ENCODE measurements at regions not wholly inside any gene's neighbourhood (a gene's known extent, or its start where the extent isn't known, plus 50 kb on each side); places are given as distances from the start of the nearest gene placed in this dataset.

DNA sequence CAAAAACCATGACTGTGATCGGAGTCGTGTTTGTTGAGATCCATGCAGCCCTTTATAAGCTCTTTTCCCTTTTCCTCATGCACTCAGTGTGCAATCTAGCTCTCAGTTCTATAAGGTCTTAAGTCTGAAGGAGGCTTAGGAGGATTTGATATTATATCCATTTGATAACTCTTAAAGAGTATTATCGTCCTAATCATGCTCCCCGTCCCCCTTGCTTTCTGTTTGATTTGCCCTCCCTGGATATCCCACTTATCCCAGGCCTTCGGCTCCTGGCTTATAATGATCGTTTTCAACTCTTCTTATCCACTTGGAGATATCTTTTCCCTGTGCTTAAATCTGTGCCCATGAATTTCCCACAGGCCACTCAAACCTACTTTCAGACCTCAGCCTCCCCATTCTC lies 1917.7 kb upstream of the PIK3C3 start:
- no peaks in the 10 kb centered on the region for H3K36me3 ChIP-seq (ENCODE audit: control insufficient read depth, insufficient read depth, low read length)
- TF ChIP-seq, protein P1, sequence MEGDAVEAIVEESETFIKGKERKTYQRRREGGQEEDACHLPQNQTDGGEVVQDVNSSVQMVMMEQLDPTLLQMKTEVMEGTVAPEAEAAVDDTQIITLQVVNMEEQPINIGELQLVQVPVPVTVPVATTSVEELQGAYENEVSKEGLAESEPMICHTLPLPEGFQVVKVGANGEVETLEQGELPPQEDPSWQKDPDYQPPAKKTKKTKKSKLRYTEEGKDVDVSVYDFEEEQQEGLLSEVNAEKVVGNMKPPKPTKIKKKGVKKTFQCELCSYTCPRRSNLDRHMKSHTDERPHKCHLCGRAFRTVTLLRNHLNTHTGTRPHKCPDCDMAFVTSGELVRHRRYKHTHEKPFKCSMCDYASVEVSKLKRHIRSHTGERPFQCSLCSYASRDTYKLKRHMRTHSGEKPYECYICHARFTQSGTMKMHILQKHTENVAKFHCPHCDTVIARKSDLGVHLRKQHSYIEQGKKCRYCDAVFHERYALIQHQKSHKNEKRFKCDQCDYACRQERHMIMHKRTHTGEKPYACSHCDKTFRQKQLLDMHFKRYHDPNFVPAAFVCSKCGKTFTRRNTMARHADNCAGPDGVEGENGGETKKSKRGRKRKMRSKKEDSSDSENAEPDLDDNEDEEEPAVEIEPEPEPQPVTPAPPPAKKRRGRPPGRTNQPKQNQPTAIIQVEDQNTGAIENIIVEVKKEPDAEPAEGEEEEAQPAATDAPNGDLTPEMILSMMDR (IDR thresholded peaks at IDR 0.05; ENCODE audit: insufficient read depth, low read length, poor library complexity, severe bottlenecking), result no peak
- no peaks in the 10 kb centered on the region for H3K27me3 ChIP-seq (replicated peaks; ENCODE audit: control insufficient read depth, insufficient read depth, low read length)
- no peak overlapping the region for H3K4me3 ChIP-seq (replicated peaks; ENCODE audit: low read depth, low read length)
- no peak for DNase-seq (ENCODE audit: extremely low read depth, insufficient read length)

DNA sequence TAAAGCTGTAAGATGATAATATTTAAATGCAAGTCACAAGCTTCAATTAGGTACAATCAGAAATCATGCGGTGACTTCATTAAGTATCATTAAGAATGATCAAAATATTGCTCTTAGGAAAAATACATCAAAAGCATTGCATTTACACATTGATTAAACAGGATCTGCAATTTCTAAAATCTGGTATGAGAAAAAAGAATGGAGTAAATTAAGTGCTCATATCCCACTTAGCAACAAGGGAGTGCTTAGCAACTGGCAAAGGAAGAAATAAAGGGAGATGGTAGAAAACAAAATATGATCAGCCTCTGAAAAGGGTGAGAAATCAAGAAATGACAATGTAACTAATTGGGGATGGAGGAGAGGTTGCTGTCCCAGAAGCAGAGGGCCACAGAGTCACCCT lies 1918.2 kb upstream of the PIK3C3 start:
- Histone ChIP-seq H3K4me3 (replicated peaks; ENCODE audit: low read depth, low read length) (no peak overlapping the region), H3K27me3 (replicated peaks; ENCODE audit: control insufficient read depth, insufficient read depth, low read length) (no peaks in the 10 kb centered on the region), H3K36me3 (ENCODE audit: control insufficient read depth, insufficient read depth, low read length) (no peaks in the 10 kb centered on the region)
- no peak for DNase-seq (ENCODE audit: extremely low read depth, insufficient read length)
- TF ChIP-seq, protein P1 (IDR thresholded peaks at IDR 0.05; ENCODE audit: insufficient read depth, low read length, poor library complexity, severe bottlenecking), result no peak

DNA sequence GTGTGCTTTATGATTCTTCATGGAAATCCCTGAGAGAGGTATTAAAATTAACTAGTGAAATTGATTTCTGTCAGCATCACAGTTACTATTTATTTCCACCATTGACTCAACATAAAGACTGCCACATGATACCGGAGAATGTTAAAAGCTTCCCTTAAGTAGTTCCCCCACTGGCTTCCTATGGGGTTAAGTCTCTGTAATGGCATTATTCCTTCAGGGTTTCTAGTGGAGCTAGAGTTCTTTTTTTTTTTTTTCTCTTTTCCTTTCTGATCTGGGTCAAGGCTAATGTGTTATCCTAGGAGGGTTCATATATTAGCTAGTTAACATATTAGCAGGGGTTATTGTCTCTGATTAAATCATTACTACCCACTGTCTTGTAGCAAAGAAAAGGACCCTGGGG lies 1919.1 kb upstream of the PIK3C3 start:
- H3K4me3 ChIP-seq (replicated peaks; ENCODE audit: low read depth, low read length), result no peak overlapping the region
- DNase-seq (ENCODE audit: extremely low read depth, insufficient read length), result no peak
- no peaks in the 10 kb centered on the region for H3K36me3 ChIP-seq (ENCODE audit: control insufficient read depth, insufficient read depth, low read length)
- H3K27me3 ChIP-seq (replicated peaks; ENCODE audit: control insufficient read depth, insufficient read depth, low read length), result no peaks in the 10 kb centered on the region
- TF ChIP-seq, protein P1 (IDR thresholded peaks at IDR 0.05; ENCODE audit: insufficient read depth, low read length, poor library complexity, severe bottlenecking), result no peak

DNA sequence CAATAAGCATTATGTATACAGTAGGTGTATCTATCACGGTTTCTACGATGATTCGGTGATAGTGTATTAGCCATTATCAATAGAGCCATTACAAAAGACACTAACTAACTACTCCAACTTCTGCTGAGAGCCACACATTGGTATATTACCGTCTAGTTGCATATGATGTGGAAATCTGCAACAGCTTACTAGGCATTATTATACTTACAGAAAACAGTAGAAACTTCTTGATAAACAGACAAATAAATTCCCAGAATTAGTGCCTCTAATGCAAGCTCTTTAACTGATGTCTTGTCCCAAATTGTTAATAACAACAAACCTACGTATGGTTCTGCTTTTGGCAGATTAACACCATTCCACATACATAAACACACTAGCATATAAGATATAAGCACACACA lies 1923.0 kb upstream of the PIK3C3 start:
- TF ChIP-seq, protein P1 (IDR thresholded peaks at IDR 0.05; ENCODE audit: insufficient read depth, low read length, poor library complexity, severe bottlenecking), result no peak
- no peak for DNase-seq (ENCODE audit: extremely low read depth, insufficient read length)
- no peaks in the 10 kb centered on the region for H3K36me3 ChIP-seq (ENCODE audit: control insufficient read depth, insufficient read depth, low read length)
- H3K4me3 ChIP-seq (replicated peaks; ENCODE audit: low read depth, low read length), result no peak overlapping the region
- H3K27me3 ChIP-seq (replicated peaks; ENCODE audit: control insufficient read depth, insufficient read depth, low read length), result no peaks in the 10 kb centered on the region

DNA sequence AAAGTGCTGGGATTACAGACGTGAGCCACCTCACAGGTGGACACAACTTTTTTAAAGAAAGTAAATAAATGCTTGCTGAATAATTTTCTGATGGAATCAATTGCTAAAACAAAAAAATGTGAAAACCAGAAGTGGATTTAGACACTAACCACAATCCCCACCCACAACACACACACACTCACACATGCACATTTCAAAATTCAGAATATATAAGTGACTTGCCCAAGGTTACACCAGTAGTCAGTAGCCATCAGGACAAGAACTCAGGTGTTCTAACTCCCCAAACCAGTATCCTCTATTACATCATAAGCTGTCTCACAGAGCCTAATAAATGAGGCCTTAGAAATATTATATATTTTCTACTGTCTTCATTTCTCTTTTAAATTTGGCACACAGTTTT lies 1923.6 kb upstream of the PIK3C3 start:
- Histone ChIP-seq H3K36me3 (ENCODE audit: control insufficient read depth, insufficient read depth, low read length) (no peaks in the 10 kb centered on the region), H3K4me3 (replicated peaks; ENCODE audit: low read depth, low read length) (no peak overlapping the region), H3K27me3 (replicated peaks; ENCODE audit: control insufficient read depth, insufficient read depth, low read length) (no peaks in the 10 kb centered on the region)
- TF ChIP-seq, protein P1 (IDR thresholded peaks at IDR 0.05; ENCODE audit: insufficient read depth, low read length, poor library complexity, severe bottlenecking), result no peak
- DNase-seq (ENCODE audit: extremely low read depth, insufficient read length), result no peak

DNA sequence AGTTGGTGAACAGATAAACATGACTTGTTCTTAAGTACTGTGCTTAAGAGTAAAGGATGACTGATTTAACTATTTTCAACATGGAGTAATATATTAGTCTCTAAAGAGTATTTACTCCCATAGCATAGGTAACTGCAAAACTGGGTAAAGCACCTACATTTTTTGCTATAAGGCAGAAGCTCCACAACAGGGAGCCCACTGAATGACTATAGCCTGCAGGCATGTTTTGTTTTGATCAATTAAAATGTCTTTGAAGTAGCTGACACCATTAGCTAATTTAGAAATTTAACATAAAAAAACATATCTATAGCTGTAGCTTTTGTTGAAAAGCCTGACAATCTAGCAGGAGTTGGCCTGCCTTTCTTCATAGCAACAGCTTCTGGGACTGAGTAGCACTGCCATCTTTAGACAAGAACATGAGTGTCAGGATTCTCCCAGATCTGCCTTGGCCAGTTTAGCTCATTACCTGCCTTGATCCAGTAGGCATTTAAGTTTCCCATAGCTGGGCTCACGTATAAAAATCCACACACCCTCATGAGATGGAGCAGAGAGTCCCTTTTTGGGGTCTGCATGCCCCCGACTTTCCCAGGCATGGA lies 1935.1 kb upstream of the PIK3C3 start:
- Histone ChIP-seq H3K4me3 (replicated peaks; ENCODE audit: low read depth, low read length) (no peak overlapping the region), H3K36me3 (ENCODE audit: control insufficient read depth, insufficient read depth, low read length) (no peaks in the 10 kb centered on the region), H3K27me3 (replicated peaks; ENCODE audit: control insufficient read depth, insufficient read depth, low read length) (no peaks in the 10 kb centered on the region)
- TF ChIP-seq, protein P1 (IDR thresholded peaks at IDR 0.05; ENCODE audit: insufficient read depth, low read length, poor library complexity, severe bottlenecking), result no peak
- DNase-seq (ENCODE audit: extremely low read depth, insufficient read length), result no peak

Data from GM06990 (cell line).